Gastroesophageal sphincter (tissue), 3 donors: ENCODE measurements at regions not wholly inside any gene's neighbourhood (a gene's known extent, or its start where the extent isn't known, plus 50 kb on each side); places are given as distances from the start of the nearest gene placed in this dataset.
"Not testable (repeated sequence)": the region's sequence is repeated elsewhere in the genome, so short reads cannot be mapped to it uniquely, and the experiment has no call there.

Experiments used
- EP300 ChIP-seq: sonication (generic); formaldehyde crosslinking; IDR thresholded peaks from one replicate; pipeline ENCODE4 v1.6.1; 2017; ENCODE audit warnings: antibody characterized with exemption, mild to moderate bottlenecking
- POLR2A ChIP-seq, 2 donors: fragments of 450-650 bp; IDR thresholded peaks; one replicate each; pipeline ENCODE4 v1.6.1; 2017; ENCODE audit warnings: antibody characterized with exemption in 2 of 2, mild to moderate bottlenecking in 2 of 2, moderate library complexity in 1 of 2
- TF ChIP-seq, protein P1 (sequence below), 4 experiments: fragments of 200-600 bp in 2 of 4; fragments of 450-650 bp in 2 of 4; sonication (generic) in 1 of 4; IDR thresholded peaks; one replicate each; pipeline ENCODE4 v1.5.1; 2017 to 2019; ENCODE audit warnings: antibody characterized with exemption in 4 of 4, mild to moderate bottlenecking in 2 of 4, moderate library complexity in 2 of 4

DNA sequence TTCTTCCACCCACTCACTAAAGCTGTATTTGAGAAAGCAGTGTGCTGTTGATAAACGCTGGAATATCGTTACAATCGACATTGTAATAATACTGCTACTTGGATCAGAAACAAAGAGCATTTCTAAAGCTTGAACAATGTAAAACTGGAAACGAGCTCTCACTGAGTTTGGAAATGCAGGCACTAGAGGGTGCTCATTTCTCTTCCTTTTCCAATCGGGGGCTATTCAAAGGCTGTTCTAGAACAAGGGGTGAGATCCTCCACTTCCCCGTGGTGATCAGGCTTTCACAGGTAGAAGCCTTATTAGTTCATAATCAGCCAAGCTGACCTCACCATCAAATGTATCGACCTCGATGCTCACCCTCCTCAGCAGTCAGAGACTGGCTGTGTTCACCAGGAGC lies 245.3 kb upstream of the PRSS1 start:
- TF ChIP-seq POLR2A (IDR thresholded peaks at IDR 0.05); EP300: not testable (repeated sequence)
- TF ChIP-seq, protein P1, sequence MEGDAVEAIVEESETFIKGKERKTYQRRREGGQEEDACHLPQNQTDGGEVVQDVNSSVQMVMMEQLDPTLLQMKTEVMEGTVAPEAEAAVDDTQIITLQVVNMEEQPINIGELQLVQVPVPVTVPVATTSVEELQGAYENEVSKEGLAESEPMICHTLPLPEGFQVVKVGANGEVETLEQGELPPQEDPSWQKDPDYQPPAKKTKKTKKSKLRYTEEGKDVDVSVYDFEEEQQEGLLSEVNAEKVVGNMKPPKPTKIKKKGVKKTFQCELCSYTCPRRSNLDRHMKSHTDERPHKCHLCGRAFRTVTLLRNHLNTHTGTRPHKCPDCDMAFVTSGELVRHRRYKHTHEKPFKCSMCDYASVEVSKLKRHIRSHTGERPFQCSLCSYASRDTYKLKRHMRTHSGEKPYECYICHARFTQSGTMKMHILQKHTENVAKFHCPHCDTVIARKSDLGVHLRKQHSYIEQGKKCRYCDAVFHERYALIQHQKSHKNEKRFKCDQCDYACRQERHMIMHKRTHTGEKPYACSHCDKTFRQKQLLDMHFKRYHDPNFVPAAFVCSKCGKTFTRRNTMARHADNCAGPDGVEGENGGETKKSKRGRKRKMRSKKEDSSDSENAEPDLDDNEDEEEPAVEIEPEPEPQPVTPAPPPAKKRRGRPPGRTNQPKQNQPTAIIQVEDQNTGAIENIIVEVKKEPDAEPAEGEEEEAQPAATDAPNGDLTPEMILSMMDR (IDR thresholded peaks at IDR 0.05), result not testable (repeated sequence)
